Upper lobe of left lung (tissue), 4 donors: ENCODE measurements at regions not wholly inside any gene's neighbourhood (a gene's known extent, or its start where the extent isn't known, plus 50 kb on each side); places are given as distances from the start of the nearest gene placed in this dataset.

Experiments
- EP300 ChIP-seq, 4 donors: sonication (generic); formaldehyde crosslinking; IDR thresholded peaks; one replicate each; pipeline ENCODE4 v1.5.1; 2017; ENCODE audit warnings: antibody characterized with exemption in 4 of 4, control low read depth in 2 of 4
- TF ChIP-seq, protein P1 (sequence below), 6 experiments: fragments of 450-650 bp in 4 of 6; fragments of 200-600 bp in 2 of 6; sonication (generic) in 2 of 6; IDR thresholded peaks; one replicate each; pipeline ENCODE4 v1.5.1; 2016 to 2019; ENCODE audit warnings: antibody characterized with exemption in 6 of 6

DNA sequence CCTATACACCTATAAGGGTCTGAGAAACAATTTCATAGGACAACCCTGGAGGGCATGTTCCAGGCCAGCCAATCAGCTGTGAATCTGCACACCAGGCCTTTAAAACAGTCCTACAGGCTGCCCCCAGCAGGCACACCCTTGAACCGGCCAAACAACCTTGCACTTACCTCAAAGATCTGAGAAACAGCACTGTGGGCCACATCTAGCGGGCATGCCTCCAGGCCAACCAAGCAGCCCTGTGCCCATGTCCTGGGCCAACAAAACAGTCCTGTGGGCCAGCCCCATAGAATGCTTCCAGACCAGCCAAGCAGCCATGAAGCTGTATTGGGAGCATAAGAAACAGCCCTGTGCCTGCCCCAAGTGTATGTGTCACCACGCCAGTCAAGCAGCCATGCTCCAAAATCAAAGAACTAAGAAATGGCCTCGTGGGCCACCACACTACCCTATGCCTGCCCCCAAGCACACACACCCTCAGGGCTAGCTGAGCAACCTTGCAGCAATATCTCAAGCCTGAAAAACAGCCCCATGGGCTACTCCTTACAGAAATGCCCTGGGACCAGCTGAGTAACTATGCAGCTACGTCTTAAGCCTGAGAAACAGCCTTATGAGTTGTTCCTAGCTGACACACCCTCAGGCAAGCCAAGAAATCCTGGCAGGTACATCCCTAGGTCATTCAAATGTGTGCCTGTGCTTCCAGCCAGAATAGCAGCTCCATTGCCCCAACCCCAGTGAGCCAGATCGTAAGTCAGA is 2243.8 kb upstream of the C9orf72 start:
- TF ChIP-seq, protein P1, sequence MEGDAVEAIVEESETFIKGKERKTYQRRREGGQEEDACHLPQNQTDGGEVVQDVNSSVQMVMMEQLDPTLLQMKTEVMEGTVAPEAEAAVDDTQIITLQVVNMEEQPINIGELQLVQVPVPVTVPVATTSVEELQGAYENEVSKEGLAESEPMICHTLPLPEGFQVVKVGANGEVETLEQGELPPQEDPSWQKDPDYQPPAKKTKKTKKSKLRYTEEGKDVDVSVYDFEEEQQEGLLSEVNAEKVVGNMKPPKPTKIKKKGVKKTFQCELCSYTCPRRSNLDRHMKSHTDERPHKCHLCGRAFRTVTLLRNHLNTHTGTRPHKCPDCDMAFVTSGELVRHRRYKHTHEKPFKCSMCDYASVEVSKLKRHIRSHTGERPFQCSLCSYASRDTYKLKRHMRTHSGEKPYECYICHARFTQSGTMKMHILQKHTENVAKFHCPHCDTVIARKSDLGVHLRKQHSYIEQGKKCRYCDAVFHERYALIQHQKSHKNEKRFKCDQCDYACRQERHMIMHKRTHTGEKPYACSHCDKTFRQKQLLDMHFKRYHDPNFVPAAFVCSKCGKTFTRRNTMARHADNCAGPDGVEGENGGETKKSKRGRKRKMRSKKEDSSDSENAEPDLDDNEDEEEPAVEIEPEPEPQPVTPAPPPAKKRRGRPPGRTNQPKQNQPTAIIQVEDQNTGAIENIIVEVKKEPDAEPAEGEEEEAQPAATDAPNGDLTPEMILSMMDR (IDR thresholded peaks at IDR 0.05), result no peak
- TF ChIP-seq EP300 (IDR thresholded peaks at IDR 0.05), result no peak
